ENCODE measurements at regions not wholly inside any gene's neighbourhood (a gene's known extent, or its start where the extent isn't known, plus 50 kb on each side); places are given as distances from the start of the nearest gene placed in this dataset.
"Not testable (repeated sequence)": the region's sequence is repeated elsewhere in the genome, so short reads cannot be mapped to it uniquely, and the experiment has no call there.

GRCh38 chr4:103307453-103308247 is 109.5 kb upstream of the CENPE start:
- Histone ChIP-seq H3K4me3 (ENCODE audit: insufficient read depth, low read depth, low read length) (no peak overlapping the region), H3K36me3 (replicated peaks; ENCODE audit: control insufficient read depth, insufficient read depth, low read length) (no peaks in the 10 kb centered on the region), H3K27me3 (ENCODE audit: control insufficient read depth, insufficient read depth, low read length) (no peaks in the 10 kb centered on the region)
- no peak for DNase-seq

DNA sequence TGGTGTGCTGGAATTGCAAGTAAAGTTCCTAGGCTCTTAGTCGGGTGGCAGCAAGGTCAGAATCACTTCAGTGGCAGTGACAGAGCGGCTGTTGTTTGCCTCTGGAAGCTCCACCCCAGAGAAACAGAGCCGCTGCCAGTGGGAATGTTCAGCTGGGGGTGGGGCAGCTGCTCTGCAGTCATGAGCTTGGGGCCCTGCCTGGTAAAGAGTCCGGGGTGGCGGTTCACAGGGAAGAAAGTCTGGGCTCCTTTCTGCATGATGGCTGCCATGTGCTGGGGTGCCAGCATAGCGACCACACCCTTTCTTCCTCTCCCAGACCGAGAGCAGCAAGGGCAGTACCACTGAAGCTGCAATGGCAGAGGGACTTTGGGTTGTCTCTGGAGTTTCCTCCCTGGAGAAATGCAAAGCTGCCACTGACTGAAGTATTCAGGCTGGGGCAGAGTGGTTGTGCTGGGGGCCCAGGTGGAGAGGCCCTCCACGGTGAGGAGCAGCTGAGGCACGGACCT is 108.8 kb upstream of the CENPE start:
- no peaks in the 10 kb centered on the region for H3K36me3 ChIP-seq (replicated peaks; ENCODE audit: control insufficient read depth, insufficient read depth, low read length)
- DNase-seq = peak; percentile 17
- no peak overlapping the region for H3K4me3 ChIP-seq (ENCODE audit: insufficient read depth, low read depth, low read length)
- H3K27me3 ChIP-seq (ENCODE audit: control insufficient read depth, insufficient read depth, low read length) = no peaks in the 10 kb centered on the region

DNA sequence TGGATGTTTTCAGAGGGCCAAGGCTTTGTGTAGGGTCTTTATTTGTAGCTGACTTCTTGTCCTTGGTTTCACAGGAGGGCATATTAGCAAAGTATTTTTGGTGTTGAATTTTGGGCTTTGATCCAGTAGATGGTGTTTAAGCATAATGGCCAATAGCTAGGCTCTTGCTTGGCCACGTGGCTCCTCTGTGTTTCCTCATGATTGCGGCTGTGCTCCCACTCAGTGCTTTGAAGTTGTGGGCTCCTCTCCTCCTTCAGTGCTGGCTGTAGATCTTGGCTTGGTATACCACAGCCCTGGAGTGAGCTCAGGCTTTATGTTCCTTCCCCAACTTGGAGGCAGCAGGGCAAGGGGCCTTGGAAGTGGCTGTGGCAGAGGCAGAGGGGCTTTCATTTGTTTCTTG is 107.2 kb upstream of the CENPE start:
- Histone ChIP-seq H3K36me3 (replicated peaks; ENCODE audit: control insufficient read depth, insufficient read depth, low read length) (no peaks in the 10 kb centered on the region), H3K27me3 (ENCODE audit: control insufficient read depth, insufficient read depth, low read length) (no peaks in the 10 kb centered on the region), H3K4me3 (ENCODE audit: insufficient read depth, low read depth, low read length) (no peak overlapping the region)
- DNase-seq = no peak

GRCh38 chr4:103303011-103303410 is 104.9 kb upstream of the CENPE start:
- H3K36me3 ChIP-seq (replicated peaks; ENCODE audit: control insufficient read depth, insufficient read depth, low read length) = no peaks in the 10 kb centered on the region
- no peak for DNase-seq
- no peak overlapping the region for H3K4me3 ChIP-seq (ENCODE audit: insufficient read depth, low read depth, low read length)
- no peaks in the 10 kb centered on the region for H3K27me3 ChIP-seq (ENCODE audit: control insufficient read depth, insufficient read depth, low read length)

DNA sequence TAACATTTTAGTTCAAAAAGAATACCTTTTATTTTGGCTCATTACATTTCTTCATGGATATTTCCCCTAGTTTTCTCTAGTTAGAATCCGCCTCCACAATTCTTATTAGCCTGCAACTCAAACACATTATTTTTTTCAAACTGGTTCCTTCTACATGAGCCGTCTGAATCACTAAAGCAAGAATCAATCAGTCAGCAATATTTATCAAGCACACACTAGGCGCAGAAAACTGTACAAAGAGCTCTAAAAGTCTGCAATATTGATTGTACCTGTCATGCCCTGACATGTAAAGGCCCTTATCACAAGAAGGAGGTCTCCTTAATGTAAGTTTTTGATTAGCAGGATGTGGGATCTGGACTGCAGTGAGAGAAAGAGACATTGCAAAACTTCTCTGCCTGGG is 94.8 kb upstream of the CENPE start:
- no peaks in the 10 kb centered on the region for H3K27me3 ChIP-seq (ENCODE audit: control insufficient read depth, insufficient read depth, low read length)
- no peak for DNase-seq
- no peaks in the 10 kb centered on the region for H3K36me3 ChIP-seq (replicated peaks; ENCODE audit: control insufficient read depth, insufficient read depth, low read length)
- no peak overlapping the region for H3K4me3 ChIP-seq (ENCODE audit: insufficient read depth, low read depth, low read length)

DNA sequence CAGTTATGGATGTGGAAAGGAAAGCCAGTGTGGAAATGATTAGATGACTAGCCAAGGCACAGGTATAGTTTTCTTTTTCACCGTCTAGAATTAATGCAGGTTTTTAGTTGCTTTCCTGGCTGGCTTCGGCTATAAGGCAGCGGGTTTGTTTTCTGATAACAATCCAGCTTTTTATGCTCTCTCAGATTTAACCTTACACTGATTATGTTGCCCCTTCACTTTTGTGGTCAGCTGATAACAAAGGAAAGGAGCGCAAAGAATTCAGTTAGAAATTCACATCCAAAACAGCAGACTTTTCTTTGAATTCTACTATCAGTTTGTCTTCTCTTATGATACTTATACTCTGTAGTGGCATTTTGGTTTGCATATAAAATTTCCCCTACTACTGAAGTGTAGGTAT is 94.2 kb upstream of the CENPE start:
- no peaks in the 10 kb centered on the region for H3K27me3 ChIP-seq (ENCODE audit: control insufficient read depth, insufficient read depth, low read length)
- no peaks in the 10 kb centered on the region for H3K36me3 ChIP-seq (replicated peaks; ENCODE audit: control insufficient read depth, insufficient read depth, low read length)
- no peak overlapping the region for H3K4me3 ChIP-seq (ENCODE audit: insufficient read depth, low read depth, low read length)
- no peak for DNase-seq

DNA sequence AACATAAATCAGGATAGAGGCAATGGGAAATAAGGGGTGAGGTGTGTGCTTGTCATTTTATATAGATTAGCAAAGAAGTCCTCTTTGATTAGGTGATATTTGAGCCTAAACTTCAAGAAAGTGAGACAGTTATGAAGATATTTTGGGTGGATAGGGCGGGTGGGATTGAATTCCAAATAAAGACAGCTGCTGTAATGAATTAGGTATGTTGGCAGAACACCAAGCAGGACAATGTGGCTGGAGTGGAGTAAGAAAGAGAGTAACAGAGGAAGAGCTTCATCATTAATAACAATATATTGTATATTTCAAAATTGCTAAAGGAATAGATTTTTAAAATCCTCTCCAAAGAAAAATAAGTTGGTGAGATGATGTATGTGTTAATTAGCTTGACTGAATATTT is 91.0 kb upstream of the CENPE start:
- Histone ChIP-seq H3K4me3 (ENCODE audit: insufficient read depth, low read depth, low read length) (no peak overlapping the region), H3K36me3 (replicated peaks; ENCODE audit: control insufficient read depth, insufficient read depth, low read length) (no peaks in the 10 kb centered on the region), H3K27me3 (ENCODE audit: control insufficient read depth, insufficient read depth, low read length) (no peaks in the 10 kb centered on the region)
- DNase-seq = no peak

DNA sequence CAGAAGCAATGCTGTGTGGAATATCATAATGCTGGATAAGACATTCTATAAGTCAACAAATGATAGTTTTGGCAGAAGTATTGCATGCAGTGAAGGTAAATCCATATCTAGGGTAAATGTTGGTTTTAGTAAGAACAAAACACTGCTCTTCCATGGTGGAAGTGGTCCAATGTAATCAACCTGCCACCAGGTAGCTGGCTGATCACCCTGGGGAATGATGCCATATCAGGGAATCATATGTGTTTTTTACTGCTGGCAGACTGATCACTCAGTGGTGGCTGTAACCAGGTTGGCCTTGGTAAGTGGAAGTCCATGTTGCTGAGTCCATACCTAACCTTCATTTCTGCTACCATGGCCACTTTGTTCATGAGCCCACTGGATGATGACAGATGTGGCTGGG is 74.0 kb upstream of the CENPE start:
- no peaks in the 10 kb centered on the region for H3K36me3 ChIP-seq (replicated peaks; ENCODE audit: control insufficient read depth, insufficient read depth, low read length)
- no peak overlapping the region for H3K4me3 ChIP-seq (ENCODE audit: insufficient read depth, low read depth, low read length)
- no peak for DNase-seq
- no peaks in the 10 kb centered on the region for H3K27me3 ChIP-seq (ENCODE audit: control insufficient read depth, insufficient read depth, low read length)

DNA sequence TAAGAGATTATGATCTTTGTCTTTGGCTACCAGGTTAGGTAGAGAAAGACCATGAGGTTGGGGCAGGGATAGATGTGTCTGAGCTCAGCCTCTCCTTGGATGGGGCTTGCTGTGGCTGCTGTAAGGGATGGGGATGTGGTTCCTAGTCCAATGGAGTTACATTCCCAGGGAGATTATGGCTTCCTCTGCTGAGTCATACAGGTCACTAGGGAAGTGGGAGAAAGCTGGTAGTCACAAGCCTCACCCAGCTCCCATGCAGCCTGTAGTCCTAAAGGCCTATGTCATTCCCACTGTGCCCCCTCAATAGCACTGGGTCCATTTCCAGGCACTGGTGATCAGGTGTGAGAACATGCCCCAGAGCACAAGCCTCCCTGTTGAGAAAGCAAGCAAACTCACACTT is 70.6 kb upstream of the CENPE start:
- Histone ChIP-seq H3K36me3 (replicated peaks; ENCODE audit: control insufficient read depth, insufficient read depth, low read length) (no peaks in the 10 kb centered on the region), H3K27me3 (ENCODE audit: control insufficient read depth, insufficient read depth, low read length) (no peaks in the 10 kb centered on the region), H3K4me3 (ENCODE audit: insufficient read depth, low read depth, low read length) (no peak overlapping the region)
- no peak for DNase-seq

GRCh38 chr4:103264905-103265304 is 66.8 kb upstream of the CENPE start:
- no peak overlapping the region for H3K4me3 ChIP-seq (ENCODE audit: insufficient read depth, low read depth, low read length)
- no peaks in the 10 kb centered on the region for H3K36me3 ChIP-seq (replicated peaks; ENCODE audit: control insufficient read depth, insufficient read depth, low read length)
- DNase-seq = no peak
- H3K27me3 ChIP-seq (ENCODE audit: control insufficient read depth, insufficient read depth, low read length) = no peaks in the 10 kb centered on the region

- DNase-seq = not testable (repeated sequence)
Measured at GRCh38 chr4:103256068-103256467, 57.9 kb upstream of the CENPE start.

More at GRCh38 chr4:103256068-103256467, 57.9 kb upstream of the CENPE start:
- H3K27me3 ChIP-seq (ENCODE audit: control insufficient read depth, insufficient read depth, low read length); H3K36me3 ChIP-seq (replicated peaks; ENCODE audit: control insufficient read depth, insufficient read depth, low read length): not testable (repeated sequence)
- H3K4me3 ChIP-seq (ENCODE audit: insufficient read depth, low read depth, low read length) = peak overlapping the region; percentile 20

All from H7 (cell line).